ENCODE measurements at regions not wholly inside any gene's neighbourhood (a gene's known extent, or its start where the extent isn't known, plus 50 kb on each side); places are given as distances from the start of the nearest gene placed in this dataset.

DNA sequence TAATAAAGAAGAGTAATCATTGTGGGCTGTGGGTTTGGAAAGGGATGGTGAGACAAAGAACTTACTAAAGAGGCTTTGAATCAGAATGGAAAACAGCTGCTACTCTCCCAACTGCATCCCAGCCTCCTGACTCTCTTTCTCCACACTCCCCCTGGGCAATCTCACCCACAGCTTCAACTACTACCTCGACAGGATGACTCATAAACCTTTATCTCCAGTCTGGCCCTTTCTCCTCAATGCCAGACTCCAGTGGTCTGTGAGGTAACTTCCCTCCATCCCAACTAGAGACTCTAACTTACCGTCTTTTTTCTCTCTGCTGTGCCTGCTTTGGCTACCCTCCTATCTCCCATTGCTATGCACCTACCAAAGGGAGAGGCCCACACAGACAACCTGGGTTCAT, 135.3 kb upstream of the RREB1 start:
- H3K4me3 ChIP-seq: no peak overlapping the region
- no peak for TF ChIP-seq POLR2A (IDR thresholded peaks at IDR 0.05)
- TF ChIP-seq, protein P1, sequence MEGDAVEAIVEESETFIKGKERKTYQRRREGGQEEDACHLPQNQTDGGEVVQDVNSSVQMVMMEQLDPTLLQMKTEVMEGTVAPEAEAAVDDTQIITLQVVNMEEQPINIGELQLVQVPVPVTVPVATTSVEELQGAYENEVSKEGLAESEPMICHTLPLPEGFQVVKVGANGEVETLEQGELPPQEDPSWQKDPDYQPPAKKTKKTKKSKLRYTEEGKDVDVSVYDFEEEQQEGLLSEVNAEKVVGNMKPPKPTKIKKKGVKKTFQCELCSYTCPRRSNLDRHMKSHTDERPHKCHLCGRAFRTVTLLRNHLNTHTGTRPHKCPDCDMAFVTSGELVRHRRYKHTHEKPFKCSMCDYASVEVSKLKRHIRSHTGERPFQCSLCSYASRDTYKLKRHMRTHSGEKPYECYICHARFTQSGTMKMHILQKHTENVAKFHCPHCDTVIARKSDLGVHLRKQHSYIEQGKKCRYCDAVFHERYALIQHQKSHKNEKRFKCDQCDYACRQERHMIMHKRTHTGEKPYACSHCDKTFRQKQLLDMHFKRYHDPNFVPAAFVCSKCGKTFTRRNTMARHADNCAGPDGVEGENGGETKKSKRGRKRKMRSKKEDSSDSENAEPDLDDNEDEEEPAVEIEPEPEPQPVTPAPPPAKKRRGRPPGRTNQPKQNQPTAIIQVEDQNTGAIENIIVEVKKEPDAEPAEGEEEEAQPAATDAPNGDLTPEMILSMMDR (IDR thresholded peaks at IDR 0.05): no peak
- 39 to 46% (median 45%) methylated on average over 2 of the region's 2 CpGs for WGBS, 4 donors
- DNase-seq (no peak), ATAC-seq (peak in 2 of 4 donors; percentile 32 to 68)
- H3K9me3 ChIP-seq: no peaks in the 10 kb centered on the region
- H3K27ac ChIP-seq: no peak overlapping the region
- H3K36me3 ChIP-seq: no peaks in the 10 kb centered on the region
- intact Hi-C loops (cut with DNase I): loop anchor here in 1 of 10 donors (10.0 kb wide), 1 partner anchor 72 kb away; no protein-coding TSS in a partner anchor
- H3K4me1 ChIP-seq: peaks cover 0 to 22% (median 7%) of the 10 kb centered on the region in 12 donors
- no peaks in the 10 kb centered on the region for H3K27me3 ChIP-seq

DNA sequence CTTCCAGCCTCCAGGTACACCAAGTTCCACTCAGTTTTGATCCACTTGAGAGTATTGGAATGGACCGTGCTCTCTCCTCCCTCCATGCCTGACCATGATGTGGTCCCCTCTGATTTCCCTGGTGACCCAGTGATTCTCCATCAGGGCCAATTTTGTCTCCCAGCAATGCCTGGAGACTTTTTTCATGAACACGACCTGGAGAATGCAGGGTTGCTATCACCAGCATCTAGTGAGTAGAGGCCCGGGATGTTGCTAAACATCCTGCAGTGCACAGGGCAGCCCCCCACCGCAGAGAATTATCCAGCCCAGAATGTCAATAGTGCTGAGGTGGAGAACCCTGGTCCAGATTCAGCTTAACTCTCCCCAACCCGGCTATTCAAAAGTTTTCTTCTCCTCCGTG, 134.0 kb upstream of the RREB1 start:
- DNase-seq: no peak
- no peak for TF ChIP-seq POLR2A (IDR thresholded peaks at IDR 0.05)
- TF ChIP-seq, protein P1 (IDR thresholded peaks at IDR 0.05): no peak
- intact Hi-C loops (cut with DNase I): loop anchor here in 1 of 10 donors (10.0 kb wide), 1 partner anchor 71 kb away; no protein-coding TSS in a partner anchor

DNA sequence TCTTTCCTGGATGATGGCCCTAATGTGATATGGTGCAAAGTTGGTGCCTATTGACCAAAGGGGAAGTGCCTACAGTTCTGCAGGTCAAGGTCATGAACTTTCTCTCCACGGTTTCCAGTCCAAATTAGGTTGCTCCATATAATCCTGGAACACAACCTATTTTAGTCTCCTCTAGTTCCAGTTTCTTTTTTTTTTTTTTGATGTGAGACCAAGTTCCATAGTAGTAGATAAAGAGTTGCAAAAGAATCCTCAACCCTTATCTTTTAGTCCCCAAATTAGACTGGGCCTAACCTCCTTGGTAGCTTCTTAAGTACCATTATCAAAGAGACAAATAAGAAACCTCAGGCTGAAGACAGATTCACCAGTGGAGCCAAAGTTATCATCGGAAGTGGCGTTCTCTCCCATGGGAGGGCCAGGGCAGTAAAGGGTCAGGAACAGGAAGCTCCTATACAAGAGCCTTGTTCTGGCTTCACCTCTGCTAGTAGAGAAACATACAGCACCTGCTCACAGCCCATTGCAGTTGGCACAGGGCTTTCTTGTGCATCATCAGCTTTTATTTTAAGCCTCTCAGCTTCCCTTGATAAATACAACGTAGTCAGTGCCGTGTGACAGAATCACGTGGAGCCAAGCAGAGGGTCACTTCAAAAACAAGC, 132.2 kb upstream of the RREB1 start:
- no peaks in the 10 kb centered on the region for H3K36me3 ChIP-seq
- no peak overlapping the region for H3K4me3 ChIP-seq
- H3K4me1 ChIP-seq: peaks cover 0 to 20% (median 7%) of the 10 kb centered on the region in 12 donors
- H3K9me3 ChIP-seq: no peaks in the 10 kb centered on the region
- WGBS, 4 donors: 18 to 26% (median 19%) methylated on average over 6 of the region's 6 CpGs
- ATAC-seq (peak; percentile 87 to 95 (median 92)), DNase-seq (peak in 4 of 5 donors; percentile 33 to 71 (median 62))
- H3K27ac ChIP-seq: peak overlapping the region in 11 of 12 donors; percentile 60 to 90 (median 76)
- intact Hi-C loops (cut with DNase I): loop anchor here in 1 of 10 donors (10.0 kb wide), 1 partner anchor 69 kb away; no protein-coding TSS in a partner anchor
- no peak for TF ChIP-seq POLR2A (IDR thresholded peaks at IDR 0.05)
- no peaks in the 10 kb centered on the region for H3K27me3 ChIP-seq

More for the DNA sequence above, 134.0 kb upstream of the RREB1 start:
- Histone ChIP-seq H3K9me3 (no peaks in the 10 kb centered on the region), H3K27me3 (no peaks in the 10 kb centered on the region), H3K36me3 (no peaks in the 10 kb centered on the region), H3K4me1 (peaks cover 0 to 20% (median 7%) of the 10 kb centered on the region in 12 donors), H3K4me3 (no peak overlapping the region), H3K27ac (no peak overlapping the region)
- 77 to 85% (median 80%) methylated on average over 6 of the region's 6 CpGs for WGBS, 4 donors
- ATAC-seq: no peak

DNA sequence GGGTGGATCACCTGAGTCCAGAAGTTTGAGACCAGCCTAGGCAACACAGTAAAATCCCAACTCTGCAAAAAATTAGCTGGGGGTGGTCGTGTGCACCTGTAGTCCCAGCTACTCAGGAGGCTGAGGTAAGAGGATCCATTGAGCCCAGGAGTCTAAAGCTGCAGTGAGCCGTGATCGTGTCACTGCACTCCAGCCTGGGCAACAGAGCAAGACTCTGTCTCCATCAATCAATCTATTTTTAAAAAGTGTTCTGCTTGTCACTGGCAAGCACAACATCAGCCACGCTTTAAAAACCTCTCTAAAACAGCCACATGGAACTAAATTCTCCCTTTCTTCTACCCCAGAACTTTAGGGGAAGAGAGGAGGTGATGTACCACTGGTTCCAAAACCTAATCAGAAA, 131.6 kb upstream of the RREB1 start:
- 51 to 66% (median 57%) methylated on average over 4 of the region's 4 CpGs for WGBS, 4 donors
- TF ChIP-seq POLR2A (IDR thresholded peaks at IDR 0.05): no peak
- TF ChIP-seq, protein P1 (IDR thresholded peaks at IDR 0.05): no peak
- ATAC-seq (peak; percentile 31 to 64 (median 42)), DNase-seq (no peak)
- no peak overlapping the region for H3K4me3 ChIP-seq
- H3K27ac ChIP-seq: peak overlapping the region in 11 of 12 donors; percentile 60 to 90 (median 76)
- intact Hi-C loops (cut with DNase I): loop anchor here in 1 of 10 donors (10.0 kb wide), 1 partner anchor 69 kb away; no protein-coding TSS in a partner anchor
- H3K27me3 ChIP-seq: no peaks in the 10 kb centered on the region
- no peaks in the 10 kb centered on the region for H3K9me3 ChIP-seq
- H3K36me3 ChIP-seq: no peaks in the 10 kb centered on the region
- H3K4me1 ChIP-seq: peaks cover 0 to 20% (median 7%) of the 10 kb centered on the region in 12 donors

All from heart left ventricle (tissue), 16 donors.